IPS DF 6.9 (cell line): ENCODE measurements at regions not wholly inside any gene's neighbourhood (a gene's known extent, or its start where the extent isn't known, plus 50 kb on each side); places are given as distances from the start of the nearest gene placed in this dataset.

ENCODE experiments used
- DNase-seq: peaks from one replicate; pipeline ENCODE4 v3.0.0-alpha.2; 2013; ENCODE audit warnings: low read depth, low spot score
- H3K27ac ChIP-seq: one replicate; pipeline ENCODE4 v1.5.1; 2013; ENCODE audit warnings: low read length, control low read depth
- H3K27me3 ChIP-seq: 2 replicates; pipeline ENCODE4 v1.6.1; 2013; ENCODE audit warnings: mild to moderate bottlenecking, low read length; ENCODE audit not compliant: control insufficient read depth, insufficient read depth
- H3K36me3 ChIP-seq: 2 replicates; pipeline ENCODE4 v1.6.1; 2013; ENCODE audit warnings: low read length; ENCODE audit not compliant: control insufficient read depth, insufficient read depth
- H3K4me1 ChIP-seq: 2 replicates; pipeline ENCODE4 v1.6.1; 2013; ENCODE audit warnings: low read length; ENCODE audit not compliant: control insufficient read depth, insufficient read depth
- H3K4me3 ChIP-seq: 2 replicates; pipeline ENCODE4 v1.5.1; 2013; ENCODE audit warnings: mild to moderate bottlenecking, low read length
- H3K9me3 ChIP-seq: 2 replicates; pipeline ENCODE4 v1.6.1; 2013; ENCODE audit warnings: low read length, inconsistent platforms; ENCODE audit not compliant: control insufficient read depth, insufficient read depth
- WGBS: extraction: QIAGEN DNeasy Blood & Tissue Kit; methylation state at CpG from one replicate; pipeline ENCODE4 v1.1.7; 2013; ENCODE audit warnings: mixed read lengths, missing lambda C conversion rate; ENCODE audit not compliant: insufficient read length, insufficient coverage; 5-methylcytosine and 5-hydroxymethylcytosine counted together

DNA sequence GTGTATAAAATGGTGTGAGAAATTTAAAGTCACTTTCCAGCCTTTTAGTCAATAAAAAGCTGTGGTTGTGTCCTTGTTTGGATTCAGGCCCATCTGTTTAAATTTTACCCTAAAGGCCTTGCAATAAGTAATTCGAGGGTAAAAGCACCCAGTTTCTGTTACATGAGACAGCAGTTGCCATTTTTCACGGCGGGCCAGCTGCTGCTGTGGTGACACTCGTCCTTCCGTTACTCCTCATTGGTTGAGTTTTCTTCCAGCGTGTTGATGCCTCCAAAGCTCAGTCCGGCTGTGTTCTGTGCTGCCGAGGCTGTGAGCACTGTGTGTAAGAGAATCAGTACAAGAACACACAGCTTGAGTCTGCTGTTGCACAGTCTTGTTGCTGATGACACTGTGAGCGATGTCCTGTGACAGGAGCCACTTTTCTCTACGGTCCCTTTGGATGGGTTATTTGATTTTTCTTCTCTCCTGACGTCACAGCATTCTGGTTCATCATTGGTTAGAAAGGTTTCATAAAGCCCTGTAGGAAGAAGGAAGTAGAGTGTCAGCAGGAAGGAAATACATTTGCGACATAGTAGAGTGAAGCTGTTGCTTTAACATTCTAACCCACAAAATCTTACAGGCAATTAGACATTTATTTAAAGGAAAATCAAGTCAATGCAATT lies 602.5 kb upstream of the ARGLU1 start:
- Histone ChIP-seq H3K4me1 (no peaks in the 10 kb centered on the region), H3K27me3 (no peaks in the 10 kb centered on the region), H3K27ac (no peak overlapping the region), H3K4me3 (no peak overlapping the region), H3K9me3 (no peaks in the 10 kb centered on the region), H3K36me3 (no peaks in the 10 kb centered on the region)
- no CpG with 5 or more reads among the region's 12 CpGs for WGBS
- DNase-seq, result no peak

DNA sequence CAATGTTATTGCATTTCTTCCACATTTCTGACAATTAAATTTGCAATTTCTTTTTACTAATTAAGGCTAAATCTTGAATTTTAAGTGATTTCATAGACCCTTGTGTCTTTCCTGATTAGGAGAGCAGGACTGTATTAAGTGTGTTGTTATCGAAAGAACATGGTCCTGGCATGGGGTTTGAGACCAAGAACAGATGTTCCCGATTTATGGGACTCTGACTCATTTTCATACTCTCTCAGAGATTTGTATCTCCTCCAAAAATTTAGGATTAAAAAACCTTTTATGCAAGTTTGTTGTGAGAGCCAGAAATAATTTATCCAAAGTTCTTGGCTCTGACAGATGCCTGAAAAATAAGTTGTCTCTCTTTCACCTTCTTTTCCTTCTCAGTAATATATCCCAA lies 589.3 kb upstream of the ARGLU1 start:
- Histone ChIP-seq H3K9me3 (no peaks in the 10 kb centered on the region), H3K4me3 (no peak overlapping the region), H3K27ac (no peak overlapping the region), H3K4me1 (no peaks in the 10 kb centered on the region), H3K36me3 (no peaks in the 10 kb centered on the region), H3K27me3 (no peaks in the 10 kb centered on the region)
- no peak for DNase-seq
- WGBS, result no CpG with 5 or more reads among the region's 2 CpGs

- no peak for DNase-seq
- Histone ChIP-seq H3K36me3 (no peaks in the 10 kb centered on the region), H3K4me1 (no peaks in the 10 kb centered on the region), H3K4me3 (no peak overlapping the region), H3K27me3 (no peaks in the 10 kb centered on the region), H3K27ac (no peak overlapping the region), H3K9me3 (no peaks in the 10 kb centered on the region)
Measured at GRCh38 chr13:107144432-107144831, 576.5 kb upstream of the ARGLU1 start.

GRCh38 chr13:107141767-107142166 lies 573.8 kb upstream of the ARGLU1 start:
- Histone ChIP-seq H3K4me1 (no peaks in the 10 kb centered on the region), H3K4me3 (no peak overlapping the region), H3K36me3 (no peaks in the 10 kb centered on the region), H3K27me3 (no peaks in the 10 kb centered on the region), H3K9me3 (no peaks in the 10 kb centered on the region), H3K27ac (no peak overlapping the region)
- WGBS, result no CpG with 5 or more reads among the region's 3 CpGs
- DNase-seq, result no peak

- H3K27me3 ChIP-seq, result no peaks in the 10 kb centered on the region
- no peaks in the 10 kb centered on the region for H3K4me1 ChIP-seq
- H3K4me3 ChIP-seq, result no peak overlapping the region
- H3K36me3 ChIP-seq, result no peaks in the 10 kb centered on the region
- no CpG with 5 or more reads among the region's 1 CpG for WGBS
- no peak for DNase-seq
- no peaks in the 10 kb centered on the region for H3K9me3 ChIP-seq
- no peak overlapping the region for H3K27ac ChIP-seq
Measured at GRCh38 chr13:107139006-107139405, 571.1 kb upstream of the ARGLU1 start.

DNA sequence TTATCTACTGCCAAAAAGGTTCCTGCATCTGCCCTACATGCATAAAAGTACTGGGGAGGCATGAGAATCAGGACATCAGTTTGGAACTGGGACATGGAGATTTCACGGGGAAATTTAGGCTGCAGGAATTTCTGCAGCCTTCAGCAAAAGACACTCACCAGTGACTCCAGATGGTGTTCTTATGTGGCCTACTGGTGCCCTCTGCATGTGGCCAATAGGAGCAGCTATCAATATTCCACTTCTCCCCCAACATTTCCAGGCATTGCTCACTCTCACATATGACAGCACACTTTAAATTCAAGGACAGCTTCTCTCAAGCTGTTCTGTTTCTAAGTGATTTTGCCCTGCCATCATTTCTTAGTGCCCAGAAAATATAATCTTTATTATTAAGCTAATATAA lies 570.5 kb upstream of the ARGLU1 start:
- Histone ChIP-seq H3K4me3 (no peak overlapping the region), H3K27me3 (no peaks in the 10 kb centered on the region), H3K4me1 (no peaks in the 10 kb centered on the region), H3K27ac (no peak overlapping the region), H3K36me3 (no peaks in the 10 kb centered on the region), H3K9me3 (no peaks in the 10 kb centered on the region)
- no peak for DNase-seq
- no CpG with 5 or more reads among the region's 1 CpG for whole genome bisulfite sequencing

DNA sequence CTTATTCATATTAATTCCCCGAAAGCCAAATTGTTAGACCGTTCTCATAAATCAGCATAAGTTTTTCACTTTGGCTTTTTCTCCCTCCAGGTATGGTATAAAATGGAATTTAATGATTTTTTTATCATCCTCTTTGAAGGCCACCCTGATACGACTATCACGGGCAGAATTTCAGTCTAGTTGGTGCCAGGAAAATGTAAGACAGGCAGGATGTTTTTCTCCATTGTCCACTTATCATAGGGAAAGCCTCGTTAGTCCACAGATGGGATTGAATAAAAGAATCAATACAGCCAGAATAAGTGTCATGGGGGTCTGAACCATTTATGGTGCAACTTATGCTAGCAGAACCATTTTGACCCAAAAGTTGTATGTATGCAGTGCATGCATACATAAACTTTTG lies 566.0 kb upstream of the ARGLU1 start:
- no peak for DNase-seq
- Histone ChIP-seq H3K4me1 (no peaks in the 10 kb centered on the region), H3K27ac (no peak overlapping the region), H3K9me3 (no peaks in the 10 kb centered on the region), H3K27me3 (no peaks in the 10 kb centered on the region), H3K36me3 (no peaks in the 10 kb centered on the region), H3K4me3 (no peak overlapping the region)
- no CpG with 5 or more reads among the region's 5 CpGs for WGBS

GRCh38 chr13:107130566-107130965 lies 562.6 kb upstream of the ARGLU1 start:
- no peak for DNase-seq
- no peaks in the 10 kb centered on the region for H3K27me3 ChIP-seq
- H3K9me3 ChIP-seq, result no peaks in the 10 kb centered on the region
- H3K4me1 ChIP-seq, result no peaks in the 10 kb centered on the region
- H3K4me3 ChIP-seq, result no peak overlapping the region
- H3K36me3 ChIP-seq, result no peaks in the 10 kb centered on the region
- WGBS, result no CpG with 5 or more reads among the region's 1 CpG
- H3K27ac ChIP-seq, result no peak overlapping the region

DNA sequence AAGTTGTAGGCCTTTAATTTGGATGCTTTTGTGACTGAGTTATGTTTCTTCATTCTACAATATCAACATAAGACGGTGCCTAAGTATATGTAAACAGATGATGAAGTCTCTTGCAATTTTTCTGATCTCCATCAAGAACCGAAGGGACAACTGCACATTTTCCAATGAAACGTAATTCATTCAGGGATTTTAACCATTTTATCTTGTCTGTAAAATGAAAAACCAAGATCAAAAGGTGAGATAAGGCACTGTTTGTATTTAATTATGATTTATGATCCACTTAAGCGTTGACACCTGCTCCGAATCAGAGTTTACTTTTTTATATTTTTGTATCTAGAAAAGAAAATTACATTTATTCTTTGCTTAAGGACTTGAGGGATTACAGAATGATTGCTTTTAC lies 556.8 kb upstream of the ARGLU1 start:
- WGBS, result no CpG with 5 or more reads among the region's 5 CpGs
- DNase-seq, result no peak
- Histone ChIP-seq H3K36me3 (no peaks in the 10 kb centered on the region), H3K27me3 (no peaks in the 10 kb centered on the region), H3K27ac (no peak overlapping the region), H3K4me3 (no peak overlapping the region), H3K9me3 (no peaks in the 10 kb centered on the region), H3K4me1 (no peaks in the 10 kb centered on the region)

GRCh38 chr13:107124129-107124718 lies 556.3 kb upstream of the ARGLU1 start:
- no peaks in the 10 kb centered on the region for H3K9me3 ChIP-seq
- DNase-seq, result no peak

DNA sequence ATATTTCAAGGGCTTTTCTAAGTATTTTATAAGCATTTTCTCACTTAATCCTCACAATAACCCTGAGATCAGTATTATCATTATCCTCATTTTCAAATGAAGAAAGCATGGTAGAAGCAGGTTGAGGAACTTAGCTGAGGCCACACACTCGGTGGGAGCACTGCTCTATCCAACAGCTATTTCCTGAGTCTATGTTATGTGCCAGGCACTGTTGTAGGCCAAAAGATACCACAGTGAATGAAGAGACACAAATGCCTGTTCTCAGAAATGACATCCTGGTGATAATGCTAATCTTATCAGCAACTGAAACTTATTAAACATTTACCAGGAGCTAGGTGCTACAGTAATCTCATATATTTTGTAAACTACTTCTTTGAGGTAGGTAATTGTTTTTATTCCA lies 553.9 kb upstream of the ARGLU1 start:
- H3K4me1 ChIP-seq, result no peaks in the 10 kb centered on the region
- WGBS, result no CpG with 5 or more reads among the region's 1 CpG

More at GRCh38 chr13:107124129-107124718, 556.3 kb upstream of the ARGLU1 start:
- H3K4me3 ChIP-seq, result no peak overlapping the region
- H3K4me1 ChIP-seq, result no peaks in the 10 kb centered on the region
- H3K27ac ChIP-seq, result no peak overlapping the region
- H3K27me3 ChIP-seq, result no peaks in the 10 kb centered on the region
- WGBS, result 100% methylated on average over 1 of the region's 2 CpGs
- no peaks in the 10 kb centered on the region for H3K36me3 ChIP-seq

More for the DNA sequence above, 553.9 kb upstream of the ARGLU1 start:
- H3K36me3 ChIP-seq, result no peaks in the 10 kb centered on the region
- H3K27ac ChIP-seq, result no peak overlapping the region
- H3K27me3 ChIP-seq, result no peaks in the 10 kb centered on the region
- no peak for DNase-seq
- no peaks in the 10 kb centered on the region for H3K9me3 ChIP-seq
- H3K4me3 ChIP-seq, result no peak overlapping the region
